Gastrocnemius medialis (tissue), 4 donors: ENCODE measurements at regions not wholly inside any gene's neighbourhood (a gene's known extent, or its start where the extent isn't known, plus 50 kb on each side); places are given as distances from the start of the nearest gene placed in this dataset.

Source experiments
- POLR2A ChIP-seq, 2 donors: fragments of 450-650 bp; IDR thresholded peaks; one replicate each; pipeline ENCODE4 v1.6.1; 2017; ENCODE audit warnings: antibody characterized with exemption in 2 of 2, mild to moderate bottlenecking in 2 of 2, moderate library complexity in 2 of 2
- TF ChIP-seq, protein P1 (sequence below), 5 experiments: fragments of 450-650 bp in 3 of 5; fragments of 200-600 bp in 2 of 5; sonication (generic) in 2 of 5; IDR thresholded peaks in 4 of 5; conservative IDR thresholded peaks in 1 of 5; 1 replicate in 4 of 5; 2 replicates in 1 of 5; pipeline ENCODE4 v1.5.1; 2016 to 2019; ENCODE audit warnings: antibody characterized with exemption in 5 of 5, mild to moderate bottlenecking in 3 of 5, moderate library complexity in 3 of 5

DNA sequence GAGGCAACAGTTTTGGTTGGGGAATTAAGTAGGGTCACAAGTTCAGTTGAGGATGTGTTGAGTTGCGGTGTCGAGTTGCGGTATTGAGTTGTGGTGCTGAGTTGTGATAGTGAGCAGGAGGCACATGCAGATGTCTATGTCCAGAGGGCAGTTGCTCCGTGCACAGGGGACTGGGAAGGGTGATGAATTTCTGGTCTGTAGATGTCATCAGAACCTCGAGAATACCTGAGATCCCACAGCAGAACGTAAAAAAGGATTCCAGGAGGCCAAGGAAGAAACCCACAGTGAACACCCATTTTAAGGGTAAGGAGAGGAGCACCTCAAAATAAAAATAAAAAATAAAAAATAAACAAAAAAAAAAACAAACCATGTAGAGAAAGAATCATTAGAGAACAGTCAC is 354.4 kb upstream of the ARGLU1 start:
- TF ChIP-seq, protein P1, sequence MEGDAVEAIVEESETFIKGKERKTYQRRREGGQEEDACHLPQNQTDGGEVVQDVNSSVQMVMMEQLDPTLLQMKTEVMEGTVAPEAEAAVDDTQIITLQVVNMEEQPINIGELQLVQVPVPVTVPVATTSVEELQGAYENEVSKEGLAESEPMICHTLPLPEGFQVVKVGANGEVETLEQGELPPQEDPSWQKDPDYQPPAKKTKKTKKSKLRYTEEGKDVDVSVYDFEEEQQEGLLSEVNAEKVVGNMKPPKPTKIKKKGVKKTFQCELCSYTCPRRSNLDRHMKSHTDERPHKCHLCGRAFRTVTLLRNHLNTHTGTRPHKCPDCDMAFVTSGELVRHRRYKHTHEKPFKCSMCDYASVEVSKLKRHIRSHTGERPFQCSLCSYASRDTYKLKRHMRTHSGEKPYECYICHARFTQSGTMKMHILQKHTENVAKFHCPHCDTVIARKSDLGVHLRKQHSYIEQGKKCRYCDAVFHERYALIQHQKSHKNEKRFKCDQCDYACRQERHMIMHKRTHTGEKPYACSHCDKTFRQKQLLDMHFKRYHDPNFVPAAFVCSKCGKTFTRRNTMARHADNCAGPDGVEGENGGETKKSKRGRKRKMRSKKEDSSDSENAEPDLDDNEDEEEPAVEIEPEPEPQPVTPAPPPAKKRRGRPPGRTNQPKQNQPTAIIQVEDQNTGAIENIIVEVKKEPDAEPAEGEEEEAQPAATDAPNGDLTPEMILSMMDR (IDR thresholded peaks at IDR 0.05 in 4 of 5, conservative IDR thresholded peaks at IDR 0.05 in 1 of 5) = no peak
- TF ChIP-seq POLR2A (IDR thresholded peaks at IDR 0.05) = no peak
